DND-41 (cell line): ENCODE measurements at regions not wholly inside any gene's neighbourhood (a gene's known extent, or its start where the extent isn't known, plus 50 kb on each side); places are given as distances from the start of the nearest gene placed in this dataset.

Experiments used
- CTCF ChIP-seq: IDR thresholded peaks from 2 replicates; pipeline ENCODE4 v1.5.1; 2012; ENCODE audit warnings: borderline replicate concordance, low read length, moderate library complexity, mild to moderate bottlenecking; ENCODE audit not compliant: poor library complexity, severe bottlenecking; ENCODE audit errors: extremely low read depth
- EZH2 ChIP-seq: IDR thresholded peaks from 3 replicates; pipeline ENCODE4 v1.6.1; 2012; ENCODE audit warnings: borderline replicate concordance, low read depth, mild to moderate bottlenecking, moderate library complexity, low read length, inconsistent platforms; ENCODE audit not compliant: severe bottlenecking

- TF ChIP-seq CTCF (no peak), EZH2 (no peak)
Measured at GRCh38 chr13:62194371-62194770, 778.7 kb upstream of the PCDH20 start.
